Stimulated activated memory B cell treated with anti-CD40 and anti-IgM and Interleukin-4, amounts not matched to agents 10 μg/mL and 1 μg/mL and 100 μg/mL, for 72 hours (primary cell): ENCODE measurements at regions not wholly inside any gene's neighbourhood (a gene's known extent, or its start where the extent isn't known, plus 50 kb on each side); places are given as distances from the start of the nearest gene placed in this dataset.
A peak's percentile ranks its signal among the peaks of the same experiment; 100 is the strongest.
"Not testable (repeated sequence)": the region's sequence is repeated elsewhere in the genome, so short reads cannot be mapped to it uniquely, and the experiment has no call there.

Experiments used
- ATAC-seq: fragments of 150-1000 bp; cut with Tn5 transposase; 2 replicates; pipeline ENCODE4 v1.10.0; 2021
- H3K27ac Mint-ChIP-seq: one replicate; pipeline ENCODE4 v1.8.0; 2022; ENCODE audit warnings: mild to moderate bottlenecking, mixed read lengths
- H3K27me3 Mint-ChIP-seq: one replicate; pipeline ENCODE4 v1.8.0; 2022; ENCODE audit warnings: mixed read lengths
- H3K36me3 Mint-ChIP-seq: one replicate; pipeline ENCODE4 v1.8.0; 2022; ENCODE audit warnings: mixed read lengths
- H3K4me1 Mint-ChIP-seq: one replicate; pipeline ENCODE4 v1.8.0; 2022; ENCODE audit warnings: mixed read lengths
- H3K4me3 Mint-ChIP-seq: one replicate; pipeline ENCODE4 v1.8.0; 2022; ENCODE audit warnings: mild to moderate bottlenecking, moderate library complexity, mixed read lengths
- H3K9me3 Mint-ChIP-seq: one replicate; pipeline ENCODE4 v1.8.0; 2022; ENCODE audit warnings: mixed read lengths

GRCh38 chr3:22691407-22691806, 511.7 kb upstream of the UBE2E2 start:
- Mint-ChIP-seq H3K27me3 (no peaks in the 10 kb centered on the region), H3K36me3 (no peaks in the 10 kb centered on the region), H3K27ac (no peak overlapping the region), H3K4me1 (no peaks in the 10 kb centered on the region), H3K9me3 (peaks cover 5% of the 10 kb centered on the region), H3K4me3 (no peak overlapping the region)
- no peak for ATAC-seq

GRCh38 chr3:22691856-22692628, 511.1 kb upstream of the UBE2E2 start:
- H3K27ac Mint-ChIP-seq: no peak overlapping the region
- H3K4me1 Mint-ChIP-seq: no peaks in the 10 kb centered on the region
- ATAC-seq: no peak
- H3K4me3 Mint-ChIP-seq: no peak overlapping the region
- no peaks in the 10 kb centered on the region for H3K36me3 Mint-ChIP-seq
- H3K27me3 Mint-ChIP-seq: no peaks in the 10 kb centered on the region
- H3K9me3 Mint-ChIP-seq: peaks cover under 1% of the 10 kb centered on the region

- no peak for ATAC-seq
- no peaks in the 10 kb centered on the region for H3K27me3 Mint-ChIP-seq
- H3K4me1 Mint-ChIP-seq: no peaks in the 10 kb centered on the region
- H3K4me3 Mint-ChIP-seq: no peak overlapping the region
- no peak overlapping the region for H3K27ac Mint-ChIP-seq
- no peaks in the 10 kb centered on the region for H3K9me3 Mint-ChIP-seq
- no peaks in the 10 kb centered on the region for H3K36me3 Mint-ChIP-seq
Measured at GRCh38 chr3:22700876-22701275, 502.3 kb upstream of the UBE2E2 start.

GRCh38 chr3:22704166-22704565, 499.0 kb upstream of the UBE2E2 start:
- no peak overlapping the region for H3K27ac Mint-ChIP-seq

GRCh38 chr3:22704571-22705354, 498.4 kb upstream of the UBE2E2 start:
- H3K4me3 Mint-ChIP-seq: no peak overlapping the region
- H3K4me1 Mint-ChIP-seq: no peaks in the 10 kb centered on the region
- H3K36me3 Mint-ChIP-seq: no peaks in the 10 kb centered on the region
- peak; percentile 47 for ATAC-seq
- H3K9me3 Mint-ChIP-seq: peaks cover 2% of the 10 kb centered on the region
- H3K27me3 Mint-ChIP-seq: no peaks in the 10 kb centered on the region
- H3K27ac Mint-ChIP-seq: no peak overlapping the region

More at GRCh38 chr3:22704166-22704565, 499.0 kb upstream of the UBE2E2 start:
- Mint-ChIP-seq H3K9me3 (no peaks in the 10 kb centered on the region), H3K36me3 (no peaks in the 10 kb centered on the region), H3K4me3 (no peak overlapping the region), H3K4me1 (no peaks in the 10 kb centered on the region), H3K27me3 (no peaks in the 10 kb centered on the region)
- ATAC-seq: peak; percentile 8

- not testable (repeated sequence) for ATAC-seq, H3K4me1 Mint-ChIP-seq
Measured at GRCh38 chr3:22706922-22707321, 496.2 kb upstream of the UBE2E2 start.

GRCh38 chr3:22713936-22714335, 489.2 kb upstream of the UBE2E2 start:
- H3K4me1 Mint-ChIP-seq: no peaks in the 10 kb centered on the region
- no peaks in the 10 kb centered on the region for H3K27me3 Mint-ChIP-seq
- H3K9me3 Mint-ChIP-seq: peaks cover 13% of the 10 kb centered on the region
- H3K27ac Mint-ChIP-seq: no peak overlapping the region
- no peak for ATAC-seq
- H3K36me3 Mint-ChIP-seq: no peaks in the 10 kb centered on the region
- H3K4me3 Mint-ChIP-seq: no peak overlapping the region

More at GRCh38 chr3:22706922-22707321, 496.2 kb upstream of the UBE2E2 start:
- not testable (repeated sequence) for H3K27ac Mint-ChIP-seq, H3K36me3 Mint-ChIP-seq, H3K9me3 Mint-ChIP-seq, H3K4me3 Mint-ChIP-seq, H3K27me3 Mint-ChIP-seq

- peaks cover 12% of the 10 kb centered on the region for H3K9me3 Mint-ChIP-seq
- no peaks in the 10 kb centered on the region for H3K36me3 Mint-ChIP-seq
- no peak for ATAC-seq
- no peaks in the 10 kb centered on the region for H3K4me1 Mint-ChIP-seq
- no peak overlapping the region for H3K4me3 Mint-ChIP-seq
- H3K27ac Mint-ChIP-seq: no peak overlapping the region
- no peaks in the 10 kb centered on the region for H3K27me3 Mint-ChIP-seq
Measured at GRCh38 chr3:22714749-22715148, 488.4 kb upstream of the UBE2E2 start.

GRCh38 chr3:22720596-22720995, 482.5 kb upstream of the UBE2E2 start:
- H3K9me3 Mint-ChIP-seq: peaks cover 7% of the 10 kb centered on the region
- H3K36me3 Mint-ChIP-seq: no peaks in the 10 kb centered on the region
- no peaks in the 10 kb centered on the region for H3K27me3 Mint-ChIP-seq
- no peak overlapping the region for H3K27ac Mint-ChIP-seq
- no peak for ATAC-seq
- H3K4me1 Mint-ChIP-seq: no peaks in the 10 kb centered on the region
- H3K4me3 Mint-ChIP-seq: no peak overlapping the region

GRCh38 chr3:22724420-22724819, 478.7 kb upstream of the UBE2E2 start:
- no peaks in the 10 kb centered on the region for H3K36me3 Mint-ChIP-seq
- H3K9me3 Mint-ChIP-seq: no peaks in the 10 kb centered on the region
- no peaks in the 10 kb centered on the region for H3K27me3 Mint-ChIP-seq
- H3K27ac Mint-ChIP-seq: no peak overlapping the region
- ATAC-seq: no peak
- H3K4me1 Mint-ChIP-seq: no peaks in the 10 kb centered on the region
- H3K4me3 Mint-ChIP-seq: no peak overlapping the region

GRCh38 chr3:22728406-22728805, 474.7 kb upstream of the UBE2E2 start:
- H3K36me3 Mint-ChIP-seq: no peaks in the 10 kb centered on the region
- no peaks in the 10 kb centered on the region for H3K27me3 Mint-ChIP-seq
- H3K27ac Mint-ChIP-seq: no peak overlapping the region
- no peak for ATAC-seq
- H3K4me3 Mint-ChIP-seq: no peak overlapping the region
- no peaks in the 10 kb centered on the region for H3K9me3 Mint-ChIP-seq
- H3K4me1 Mint-ChIP-seq: no peaks in the 10 kb centered on the region

- ATAC-seq: no peak
- H3K27ac Mint-ChIP-seq: no peak overlapping the region
- H3K36me3 Mint-ChIP-seq: no peaks in the 10 kb centered on the region
- H3K4me1 Mint-ChIP-seq: no peaks in the 10 kb centered on the region
- H3K9me3 Mint-ChIP-seq: no peaks in the 10 kb centered on the region
- no peak overlapping the region for H3K4me3 Mint-ChIP-seq
- H3K27me3 Mint-ChIP-seq: no peaks in the 10 kb centered on the region
Measured at GRCh38 chr3:22729212-22729611, 473.9 kb upstream of the UBE2E2 start.

- H3K27me3 Mint-ChIP-seq: no peaks in the 10 kb centered on the region
- no peaks in the 10 kb centered on the region for H3K9me3 Mint-ChIP-seq
- no peaks in the 10 kb centered on the region for H3K36me3 Mint-ChIP-seq
- no peaks in the 10 kb centered on the region for H3K4me1 Mint-ChIP-seq
- ATAC-seq: no peak
- H3K4me3 Mint-ChIP-seq: no peak overlapping the region
- no peak overlapping the region for H3K27ac Mint-ChIP-seq
Measured at GRCh38 chr3:22729981-22730380, 473.1 kb upstream of the UBE2E2 start.

- H3K27ac Mint-ChIP-seq: no peak overlapping the region
- H3K9me3 Mint-ChIP-seq: no peaks in the 10 kb centered on the region
- H3K4me1 Mint-ChIP-seq: no peaks in the 10 kb centered on the region
- H3K36me3 Mint-ChIP-seq: no peaks in the 10 kb centered on the region
- no peaks in the 10 kb centered on the region for H3K27me3 Mint-ChIP-seq
- ATAC-seq: no peak
- H3K4me3 Mint-ChIP-seq: no peak overlapping the region
Measured at GRCh38 chr3:22730701-22731100, 472.4 kb upstream of the UBE2E2 start.

- Mint-ChIP-seq H3K9me3 (no peaks in the 10 kb centered on the region), H3K36me3 (no peaks in the 10 kb centered on the region), H3K27me3 (no peaks in the 10 kb centered on the region), H3K4me1 (no peaks in the 10 kb centered on the region), H3K27ac (no peak overlapping the region), H3K4me3 (no peak overlapping the region)
- no peak for ATAC-seq
Measured at GRCh38 chr3:22731901-22732300, 471.2 kb upstream of the UBE2E2 start.

- H3K36me3 Mint-ChIP-seq: no peaks in the 10 kb centered on the region
- H3K27me3 Mint-ChIP-seq: no peaks in the 10 kb centered on the region
- H3K27ac Mint-ChIP-seq: no peak overlapping the region
- H3K4me1 Mint-ChIP-seq: no peaks in the 10 kb centered on the region
- H3K9me3 Mint-ChIP-seq: no peaks in the 10 kb centered on the region
- no peak overlapping the region for H3K4me3 Mint-ChIP-seq
- no peak for ATAC-seq
Measured at GRCh38 chr3:22732641-22733040, 470.5 kb upstream of the UBE2E2 start.
